PC-9 (cell line): ENCODE measurements at regions not wholly inside any gene's neighbourhood (a gene's known extent, or its start where the extent isn't known, plus 50 kb on each side); places are given as distances from the start of the nearest gene placed in this dataset.

Experiments
- BruUV-seq: library from RNA; stranded (reverse); fragments of 400-500 nt; replicated peaks from 2 replicates; lab custom pipeline; 2021; lab: Mats Ljungman, UMichigan
- CTCF ChIA-PET: fragments of 300-600 bp; sonication (Branson Sonifier 250); formaldehyde crosslinking; loops from one replicate; lab custom pipeline; 2022; ENCODE audit warnings: antibody characterized with exemption; lab: Charles Lee
- POLR2A ChIA-PET: fragments of 300-600 bp; sonication (Branson Sonifier 250); formaldehyde crosslinking; loops from one replicate; lab custom pipeline; 2022; ENCODE audit warnings: antibody characterized with exemption; ENCODE audit not compliant: unreplicated experiment; lab: Charles Lee
- DNase-seq, 2 experiments: peaks; one replicate each; pipeline versions ENCODE4 v3.0.0 to v3.0.0-alpha.2; 2015 to 2022; ENCODE audit warnings: mixed read lengths in 1 of 2
- H2AFZ ChIP-seq: fragments of 200-600 bp; sonication (generic); 2 replicates; pipeline ENCODE4 v1.8.1; 2017; ENCODE audit warnings: antibody characterized with exemption
- H3F3A ChIP-seq: fragments of 200-600 bp; sonication (generic); 2 replicates; pipeline ENCODE4 v1.8.1; 2017; ENCODE audit warnings: antibody characterized with exemption, mild to moderate bottlenecking, low read depth; ENCODE audit not compliant: insufficient read depth
- H3K27ac ChIP-seq: fragments of 200-600 bp; sonication (generic); 2 replicates; pipeline ENCODE4 v1.6.1; 2016; ENCODE audit warnings: mixed run types
- H3K27me3 ChIP-seq: fragments of 200-600 bp; sonication (generic); 2 replicates; pipeline ENCODE4 v1.6.1; 2016; ENCODE audit warnings: low read depth, mixed run types; ENCODE audit not compliant: insufficient read depth
- H3K36me3 ChIP-seq: fragments of 200-600 bp; sonication (generic); 2 replicates; pipeline ENCODE4 v1.6.1; 2016; ENCODE audit warnings: low read depth, mixed run types
- H3K4me1 ChIP-seq: fragments of 200-600 bp; sonication (generic); replicated peaks from 2 replicates; pipeline ENCODE4 v1.6.1; 2016; ENCODE audit warnings: mixed run types; ENCODE audit not compliant: insufficient read depth
- H3K4me2 ChIP-seq: fragments of 200-600 bp; sonication (generic); 2 replicates; pipeline ENCODE4 v1.6.1; 2017; ENCODE audit warnings: mixed run types
- H3K4me3 ChIP-seq: fragments of 200-600 bp; sonication (generic); 2 replicates; pipeline ENCODE4 v1.6.1; 2016; ENCODE audit warnings: mixed run types
- H3K79me2 ChIP-seq: fragments of 200-600 bp; sonication (generic); 2 replicates; pipeline ENCODE4 v1.6.1; 2017; ENCODE audit warnings: low read depth, mixed run types
- H3K9me2 ChIP-seq: fragments of 200-600 bp; sonication (generic); 2 replicates; pipeline ENCODE4 v1.8.1; 2017; ENCODE audit warnings: mild to moderate bottlenecking; ENCODE audit not compliant: insufficient read depth
- H3K9me3 ChIP-seq: fragments of 200-600 bp; sonication (generic); 2 replicates; pipeline ENCODE4 v1.8.1; 2016; ENCODE audit warnings: low read depth; ENCODE audit not compliant: insufficient read depth
- H4K20me1 ChIP-seq: fragments of 200-600 bp; sonication (generic); 2 replicates; pipeline ENCODE4 v1.8.1; 2017; ENCODE audit not compliant: insufficient read depth
- CTCF ChIP-seq: fragments of 200-600 bp; sonication (generic); conservative IDR thresholded peaks from 2 replicates; pipeline ENCODE4 v1.6.1; 2017; ENCODE audit warnings: mixed run types, antibody characterized with exemption, mild to moderate bottlenecking, moderate library complexity
- EZH2 ChIP-seq: fragments of 200-600 bp; sonication (generic); IDR thresholded peaks from 2 replicates; pipeline ENCODE4 v1.8.0; 2017; ENCODE audit warnings: antibody characterized with exemption, low read depth
- intact Hi-C: fragments of 100-400 bp; cut with micrococcal nuclease; formaldehyde crosslinking; loops from one replicate; pipeline ENCODE4 v1.10.0; 2022; ENCODE audit not compliant: unreplicated experiment

DNA sequence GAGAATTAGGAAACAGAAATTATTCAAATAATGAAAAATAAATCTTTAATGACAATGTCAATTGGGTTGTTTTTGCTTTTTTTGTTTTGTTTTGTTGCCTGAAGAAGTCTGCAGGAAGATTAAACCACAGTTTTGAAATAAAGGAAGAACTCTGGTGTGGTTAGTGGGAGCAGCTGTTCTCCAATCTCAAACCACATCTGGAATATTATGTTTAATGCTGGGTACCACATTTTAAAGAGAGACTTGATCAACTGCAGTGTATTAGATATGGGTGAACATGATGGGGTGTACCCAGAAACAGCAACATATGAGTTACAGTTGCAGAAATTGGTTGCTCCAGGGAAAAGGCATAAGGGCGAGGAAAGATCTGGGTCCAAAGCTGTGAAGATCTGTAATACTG lies 171.2 kb upstream of the RPL34 start:
- TF ChIP-seq EZH2: no peak
- TF ChIP-seq CTCF: no peak
- ChIA-PET POLR2A (no interaction called here), CTCF (no interaction called here)
- H3K9me2 ChIP-seq: no peaks in the 10 kb centered on the region
- no TSS peak for BruUV-seq
- no peaks in the 10 kb centered on the region for H3F3A ChIP-seq
- no peaks in the 10 kb centered on the region for H3K36me3 ChIP-seq
- no peaks in the 10 kb centered on the region for H3K27me3 ChIP-seq
- no peaks in the 10 kb centered on the region for H3K79me2 ChIP-seq
- H3K27ac ChIP-seq: no peak overlapping the region
- no peak overlapping the region for H3K4me3 ChIP-seq
- intact Hi-C loops: no loop called here
- no peak overlapping the region for H2AFZ ChIP-seq
- no peaks in the 10 kb centered on the region for H3K9me3 ChIP-seq
- no peaks in the 10 kb centered on the region for H3K4me1 ChIP-seq
- H4K20me1 ChIP-seq: no peaks in the 10 kb centered on the region
- DNase-seq: no peak
- no peak overlapping the region for H3K4me2 ChIP-seq

GRCh38 chr4:108446556-108446955 lies 173.8 kb upstream of the RPL34 start:
- no peak for TF ChIP-seq CTCF
- TF ChIP-seq EZH2: no peak
- no peaks in the 10 kb centered on the region for H3K36me3 ChIP-seq
- H3K4me2 ChIP-seq: no peak overlapping the region
- H3F3A ChIP-seq: no peaks in the 10 kb centered on the region
- no peaks in the 10 kb centered on the region for H3K4me1 ChIP-seq
- no peaks in the 10 kb centered on the region for H3K27me3 ChIP-seq
- H3K9me2 ChIP-seq: no peaks in the 10 kb centered on the region
- H4K20me1 ChIP-seq: no peaks in the 10 kb centered on the region
- ChIA-PET CTCF (no interaction called here), POLR2A (no interaction called here)
- no peaks in the 10 kb centered on the region for H3K9me3 ChIP-seq
- no peak overlapping the region for H3K27ac ChIP-seq
- intact Hi-C loops: no loop called here
- no TSS peak for BruUV-seq
- H3K79me2 ChIP-seq: no peaks in the 10 kb centered on the region
- no peak overlapping the region for H3K4me3 ChIP-seq
- DNase-seq: peak in 1 of 2 experiments; percentile 10
- H2AFZ ChIP-seq: no peak overlapping the region

- no TSS peak for BruUV-seq
- POLR2A ChIA-PET: no interaction called here
- H3K4me3 ChIP-seq: no peak overlapping the region
- no peak overlapping the region for H3K27ac ChIP-seq
- no peak overlapping the region for H3K4me2 ChIP-seq
- no peaks in the 10 kb centered on the region for H3K27me3 ChIP-seq
- H3K9me2 ChIP-seq: no peaks in the 10 kb centered on the region
- no peaks in the 10 kb centered on the region for H3K79me2 ChIP-seq
- CTCF ChIA-PET: no interaction called here
- H3K4me1 ChIP-seq: no peaks in the 10 kb centered on the region
- no peaks in the 10 kb centered on the region for H3F3A ChIP-seq
- TF ChIP-seq CTCF (no peak), EZH2 (no peak)
- H3K9me3 ChIP-seq: no peaks in the 10 kb centered on the region
- no peaks in the 10 kb centered on the region for H4K20me1 ChIP-seq
- intact Hi-C loops: no loop called here
- H3K36me3 ChIP-seq: no peaks in the 10 kb centered on the region
- no peak overlapping the region for H2AFZ ChIP-seq
- no peak for DNase-seq
Measured at GRCh38 chr4:108445716-108446115, 174.7 kb upstream of the RPL34 start.
